ENCODE measurements at regions not wholly inside any gene's neighbourhood (a gene's known extent, or its start where the extent isn't known, plus 50 kb on each side); places are given as distances from the start of the nearest gene placed in this dataset.

DNA sequence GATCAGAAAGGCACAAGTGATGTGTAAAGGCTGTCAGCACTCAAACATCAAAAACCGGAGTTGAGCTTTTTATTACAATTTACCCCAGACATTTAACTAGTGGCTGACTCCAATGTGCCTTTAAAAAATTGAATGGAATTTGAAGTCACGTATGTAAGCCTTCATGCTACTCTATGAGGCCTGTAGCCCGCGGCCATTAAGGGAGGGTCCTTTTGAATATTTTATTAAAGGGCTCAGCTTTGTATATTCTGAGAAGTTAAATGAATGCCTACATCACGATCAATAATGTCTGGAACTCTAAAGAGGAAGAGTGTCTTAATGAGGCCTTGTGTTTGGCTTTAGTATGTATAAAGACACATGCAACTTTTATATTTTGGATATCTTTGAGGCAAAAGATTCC, 916.6 kb upstream of the CELF2 start:
- no peaks in the 10 kb centered on the region for H3K27me3 ChIP-seq (ENCODE audit: control insufficient read depth, insufficient read depth, low read length)
- H3K36me3 ChIP-seq (ENCODE audit: control insufficient read depth, insufficient read depth, low read length), result no peaks in the 10 kb centered on the region
- no peak for DNase-seq (ENCODE audit: low read depth)
- no peak overlapping the region for H3K4me3 ChIP-seq (ENCODE audit: low read depth, low read length)
- TF ChIP-seq, protein P1, sequence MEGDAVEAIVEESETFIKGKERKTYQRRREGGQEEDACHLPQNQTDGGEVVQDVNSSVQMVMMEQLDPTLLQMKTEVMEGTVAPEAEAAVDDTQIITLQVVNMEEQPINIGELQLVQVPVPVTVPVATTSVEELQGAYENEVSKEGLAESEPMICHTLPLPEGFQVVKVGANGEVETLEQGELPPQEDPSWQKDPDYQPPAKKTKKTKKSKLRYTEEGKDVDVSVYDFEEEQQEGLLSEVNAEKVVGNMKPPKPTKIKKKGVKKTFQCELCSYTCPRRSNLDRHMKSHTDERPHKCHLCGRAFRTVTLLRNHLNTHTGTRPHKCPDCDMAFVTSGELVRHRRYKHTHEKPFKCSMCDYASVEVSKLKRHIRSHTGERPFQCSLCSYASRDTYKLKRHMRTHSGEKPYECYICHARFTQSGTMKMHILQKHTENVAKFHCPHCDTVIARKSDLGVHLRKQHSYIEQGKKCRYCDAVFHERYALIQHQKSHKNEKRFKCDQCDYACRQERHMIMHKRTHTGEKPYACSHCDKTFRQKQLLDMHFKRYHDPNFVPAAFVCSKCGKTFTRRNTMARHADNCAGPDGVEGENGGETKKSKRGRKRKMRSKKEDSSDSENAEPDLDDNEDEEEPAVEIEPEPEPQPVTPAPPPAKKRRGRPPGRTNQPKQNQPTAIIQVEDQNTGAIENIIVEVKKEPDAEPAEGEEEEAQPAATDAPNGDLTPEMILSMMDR (IDR thresholded peaks at IDR 0.05; ENCODE audit: insufficient read depth, low read length, poor library complexity, severe bottlenecking), result no peak

DNA sequence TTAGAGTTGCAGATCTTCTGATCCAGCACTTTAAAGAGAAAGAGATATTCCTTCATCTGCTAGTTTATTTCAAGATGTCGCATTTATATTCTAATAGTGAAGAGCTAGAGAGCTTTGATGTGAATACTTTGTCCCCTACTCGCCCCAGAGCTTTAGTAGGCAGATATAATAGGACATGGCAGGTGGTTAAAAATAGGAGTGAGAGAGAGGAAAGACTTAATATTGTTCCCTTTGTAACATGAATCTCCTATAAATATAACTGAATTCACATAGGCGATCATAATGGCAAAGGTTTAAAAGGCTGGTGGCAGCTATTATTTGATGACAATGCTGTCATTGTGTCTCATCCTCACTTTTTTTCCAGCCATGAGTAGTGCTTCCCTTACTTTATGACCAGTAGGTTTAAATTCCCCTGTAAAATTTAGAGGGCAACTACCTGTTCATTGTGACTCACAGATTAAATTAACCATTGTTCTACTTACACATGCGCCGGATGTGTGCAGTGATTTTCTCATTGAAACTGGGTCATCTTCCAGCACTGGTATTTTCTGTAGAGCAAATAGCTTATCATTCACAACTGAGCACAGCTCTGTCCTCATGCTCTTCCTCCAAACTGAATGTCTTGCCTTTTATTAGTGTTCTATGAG, 906.7 kb upstream of the CELF2 start:
- TF ChIP-seq, protein P1 (IDR thresholded peaks at IDR 0.05; ENCODE audit: insufficient read depth, low read length, poor library complexity, severe bottlenecking), result no peak
- no peak for DNase-seq (ENCODE audit: low read depth)
- Histone ChIP-seq H3K36me3 (ENCODE audit: control insufficient read depth, insufficient read depth, low read length) (no peaks in the 10 kb centered on the region), H3K4me3 (ENCODE audit: low read depth, low read length) (no peak overlapping the region), H3K27me3 (ENCODE audit: control insufficient read depth, insufficient read depth, low read length) (no peaks in the 10 kb centered on the region)

DNA sequence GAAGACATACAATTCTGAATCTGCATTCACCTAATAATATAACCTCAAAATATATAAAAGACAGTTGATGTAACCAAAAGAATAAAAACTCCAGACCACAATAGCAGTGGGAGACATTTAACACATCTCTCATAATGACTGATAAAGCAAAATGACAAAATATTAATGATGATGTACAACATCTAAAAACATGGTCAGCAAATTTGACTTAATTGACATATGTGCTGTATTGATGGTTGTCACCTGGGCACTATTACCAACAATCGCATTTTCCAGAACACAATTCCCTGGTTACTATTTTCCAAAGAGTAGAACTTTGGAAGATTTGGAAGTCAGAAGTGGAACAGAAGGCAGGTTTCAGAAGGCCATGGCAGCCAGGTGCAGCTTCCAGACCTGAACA, 899.5 kb upstream of the CELF2 start:
- TF ChIP-seq, protein P1 (IDR thresholded peaks at IDR 0.05; ENCODE audit: insufficient read depth, low read length, poor library complexity, severe bottlenecking), result no peak
- Histone ChIP-seq H3K4me3 (ENCODE audit: low read depth, low read length) (no peak overlapping the region), H3K36me3 (ENCODE audit: control insufficient read depth, insufficient read depth, low read length) (no peaks in the 10 kb centered on the region), H3K27me3 (ENCODE audit: control insufficient read depth, insufficient read depth, low read length) (no peaks in the 10 kb centered on the region)
- no peak for DNase-seq (ENCODE audit: low read depth)

DNA sequence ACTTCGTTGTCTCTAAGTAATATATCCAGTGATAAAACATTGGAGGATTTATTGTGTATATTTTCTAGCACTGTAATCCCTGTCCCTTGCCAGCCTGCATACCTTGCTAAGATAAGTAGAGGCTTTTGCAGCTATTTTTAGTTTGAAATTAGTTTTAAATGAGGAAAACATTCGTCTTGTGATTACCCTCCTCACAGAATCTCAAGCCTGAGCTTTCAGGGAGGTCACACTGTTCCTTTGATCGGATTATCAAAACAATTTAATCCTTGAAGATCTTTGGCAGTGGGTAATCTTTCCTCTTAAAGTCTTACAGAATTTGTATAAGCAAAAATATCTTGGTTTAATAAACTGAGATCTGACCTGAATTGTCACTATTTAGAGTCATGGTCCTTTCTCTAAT, 897.0 kb upstream of the CELF2 start:
- no peak for DNase-seq (ENCODE audit: low read depth)
- H3K36me3 ChIP-seq (ENCODE audit: control insufficient read depth, insufficient read depth, low read length), result no peaks in the 10 kb centered on the region
- TF ChIP-seq, protein P1 (IDR thresholded peaks at IDR 0.05; ENCODE audit: insufficient read depth, low read length, poor library complexity, severe bottlenecking), result no peak
- no peaks in the 10 kb centered on the region for H3K27me3 ChIP-seq (ENCODE audit: control insufficient read depth, insufficient read depth, low read length)
- no peak overlapping the region for H3K4me3 ChIP-seq (ENCODE audit: low read depth, low read length)

DNA sequence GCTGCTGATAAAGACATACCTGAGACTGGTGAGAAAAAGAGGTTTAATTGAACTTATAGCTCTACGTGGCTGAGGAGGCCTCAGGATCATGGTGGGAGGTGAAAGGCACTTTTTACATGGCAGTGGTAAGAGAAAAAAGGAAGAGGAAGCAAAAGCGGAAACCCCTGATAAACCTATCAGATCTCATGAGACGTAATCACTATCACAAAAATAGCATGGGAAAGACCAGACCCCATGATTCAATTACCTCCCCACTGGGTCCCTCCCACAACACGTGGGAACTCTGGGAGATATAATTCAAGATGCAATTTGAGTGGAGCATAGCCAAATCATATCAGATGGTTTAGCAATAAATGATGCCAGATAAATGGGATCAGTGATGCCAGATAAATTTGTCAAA, 892.0 kb upstream of the CELF2 start:
- Histone ChIP-seq H3K36me3 (ENCODE audit: control insufficient read depth, insufficient read depth, low read length) (no peaks in the 10 kb centered on the region), H3K27me3 (ENCODE audit: control insufficient read depth, insufficient read depth, low read length) (no peaks in the 10 kb centered on the region), H3K4me3 (ENCODE audit: low read depth, low read length) (no peak overlapping the region)
- DNase-seq (ENCODE audit: low read depth), result no peak
- TF ChIP-seq, protein P1 (IDR thresholded peaks at IDR 0.05; ENCODE audit: insufficient read depth, low read length, poor library complexity, severe bottlenecking), result no peak

DNA sequence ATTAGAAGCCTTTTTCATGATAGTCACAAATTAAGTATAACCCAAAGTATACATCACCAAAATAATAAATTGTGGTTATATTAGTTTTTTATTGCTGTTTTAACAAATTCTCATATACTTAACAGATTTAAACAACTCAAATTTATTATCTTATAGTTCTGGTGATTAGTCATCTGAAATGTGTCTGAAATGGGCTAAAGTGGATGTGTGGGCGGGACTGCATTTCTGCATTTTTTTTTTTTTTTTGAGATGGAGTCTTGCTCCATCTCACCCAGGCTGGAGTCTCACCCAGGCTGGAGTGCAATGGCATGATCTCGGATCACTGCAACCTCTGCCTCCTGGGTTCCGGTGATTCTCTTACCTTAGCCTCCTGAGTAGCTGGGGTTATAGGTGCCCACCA, 891.5 kb upstream of the CELF2 start:
- no peaks in the 10 kb centered on the region for H3K27me3 ChIP-seq (ENCODE audit: control insufficient read depth, insufficient read depth, low read length)
- H3K4me3 ChIP-seq (ENCODE audit: low read depth, low read length), result no peak overlapping the region
- TF ChIP-seq, protein P1 (IDR thresholded peaks at IDR 0.05; ENCODE audit: insufficient read depth, low read length, poor library complexity, severe bottlenecking), result no peak
- no peaks in the 10 kb centered on the region for H3K36me3 ChIP-seq (ENCODE audit: control insufficient read depth, insufficient read depth, low read length)
- no peak for DNase-seq (ENCODE audit: low read depth)

All from kidney epithelial cell (primary cell).